CMK (cell line): ENCODE measurements at regions not wholly inside any gene's neighbourhood (a gene's known extent, or its start where the extent isn't known, plus 50 kb on each side); places are given as distances from the start of the nearest gene placed in this dataset.

ENCODE experiments used
- DNase-seq: peaks from one replicate; pipeline ENCODE4 v3.0.0-alpha.2; 2010; ENCODE audit warnings: low read depth

DNA sequence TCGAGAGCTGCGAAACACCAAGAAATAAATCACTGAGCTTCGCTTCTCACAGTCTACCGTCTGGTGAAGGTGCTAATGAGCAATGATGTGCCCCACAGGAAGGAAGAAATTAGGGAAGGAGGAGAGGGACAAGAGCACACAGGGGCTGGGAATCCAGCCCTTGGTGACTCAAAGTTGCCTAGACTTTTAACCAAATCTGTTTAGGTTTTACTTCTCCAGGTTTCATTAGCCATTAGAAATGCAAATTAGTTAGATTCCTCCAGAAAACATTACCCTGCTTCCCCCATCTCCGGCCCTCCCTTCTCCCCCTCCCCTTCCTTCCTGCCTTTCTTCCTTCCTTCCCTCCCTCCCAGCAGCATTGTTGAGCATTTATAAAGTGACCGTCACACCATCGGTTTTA, 59.3 kb upstream of the UBE2E1 start:
- DNase-seq, result no peak

DNA sequence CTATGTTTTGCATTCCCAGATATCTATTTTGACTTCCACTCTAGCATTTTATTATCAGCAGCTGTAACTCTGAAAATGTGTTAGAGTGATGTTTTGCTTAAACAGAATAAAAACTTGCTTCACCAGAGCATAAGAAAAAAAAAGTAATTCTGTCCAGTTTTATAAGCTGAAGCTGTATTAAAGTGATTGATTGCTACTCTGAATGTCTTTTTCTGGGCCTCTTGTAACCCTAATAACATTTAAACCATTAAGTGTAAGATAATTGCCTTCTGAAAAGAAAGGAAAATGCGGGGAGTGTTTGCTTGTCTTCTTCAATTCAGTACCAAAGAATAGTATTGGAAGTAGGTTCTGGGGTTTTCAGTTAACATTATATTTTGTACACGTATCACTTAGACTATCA, 57.9 kb upstream of the UBE2E1 start:
- no peak for DNase-seq

DNA sequence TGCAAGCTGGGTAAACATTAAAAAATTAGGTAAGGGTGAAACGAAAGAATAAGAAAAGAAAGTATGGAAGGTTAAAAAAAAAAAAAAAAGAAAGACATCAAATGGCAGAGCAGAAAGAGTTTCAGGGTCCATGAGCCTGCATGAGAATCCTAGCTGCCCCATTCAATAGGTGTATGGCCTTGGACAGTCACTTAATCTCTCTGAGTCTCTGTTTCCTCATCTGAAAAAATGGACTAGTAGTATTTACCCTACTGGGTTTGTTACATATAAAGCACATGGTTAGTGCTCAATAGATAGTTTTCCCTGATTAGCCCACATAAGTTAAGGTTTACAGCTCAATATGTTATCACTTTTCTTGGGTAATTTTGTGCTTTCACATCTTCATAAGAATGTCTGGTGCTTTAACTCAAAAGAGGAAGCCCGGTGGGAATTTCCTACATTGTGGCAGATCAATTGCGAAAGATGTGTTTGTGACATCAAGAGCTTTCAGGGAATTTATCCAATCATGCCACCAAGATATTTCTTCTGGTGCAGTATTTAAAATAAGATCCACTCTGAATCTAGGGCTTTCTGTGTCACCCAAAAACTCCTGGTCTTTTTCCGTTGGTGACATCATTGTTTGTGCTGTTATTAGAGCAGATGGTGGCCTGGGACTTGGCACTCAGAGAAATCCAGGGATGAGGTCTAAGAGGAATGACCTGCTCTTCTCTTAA, 57.2 kb upstream of the UBE2E1 start:
- no peak for DNase-seq

DNA sequence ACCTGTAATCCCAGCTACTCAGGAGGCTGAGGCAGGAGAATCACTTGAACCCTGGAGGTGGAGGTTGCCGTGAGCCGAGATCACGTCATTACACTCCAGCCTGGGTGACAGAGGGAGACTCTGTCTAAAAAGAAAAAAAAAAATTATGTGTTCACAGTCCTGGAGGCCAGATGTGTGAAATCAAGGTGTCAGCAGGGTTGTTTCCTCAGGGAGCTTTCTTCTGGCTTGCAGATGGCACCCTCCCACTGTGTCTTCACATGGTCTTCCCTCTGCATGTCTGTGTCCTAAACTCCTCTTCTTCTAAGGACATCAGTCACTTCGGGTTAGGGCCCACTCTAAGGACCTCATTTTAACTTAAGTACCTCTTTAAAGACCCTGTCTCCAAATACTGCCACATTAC, 56.1 kb upstream of the UBE2E1 start:
- DNase-seq, result no peak

DNA sequence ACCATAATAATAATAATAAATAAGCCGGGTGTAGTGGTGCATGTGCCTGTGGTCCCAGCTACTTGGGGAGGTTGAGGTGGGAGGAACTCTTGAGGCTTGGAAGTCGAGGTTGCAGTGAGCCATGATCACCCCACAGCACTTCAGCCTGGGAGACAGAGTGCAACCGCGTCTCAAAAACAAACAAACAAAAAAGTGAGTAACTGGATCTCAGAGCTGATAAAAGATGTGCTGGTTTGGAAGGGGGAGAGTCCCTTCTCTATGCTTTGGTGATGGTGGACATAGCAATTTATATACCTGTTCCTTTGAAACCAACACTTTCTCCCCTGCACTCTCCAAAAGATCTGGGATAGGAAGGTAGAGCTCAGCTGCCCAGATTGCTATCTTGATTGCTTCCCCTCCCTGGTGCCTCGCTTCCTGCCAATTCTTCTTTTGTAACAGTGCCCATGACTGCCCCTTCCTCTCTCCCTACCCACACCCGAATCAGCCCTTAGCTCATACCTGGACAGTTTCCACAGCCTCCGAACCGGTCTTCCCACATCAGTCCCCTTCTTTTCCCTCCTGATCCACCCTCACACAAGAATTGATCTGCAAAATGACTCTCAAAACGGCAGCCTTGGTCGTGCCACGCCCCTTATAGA, 55.1 kb upstream of the UBE2E1 start:
- no peak for DNase-seq

DNA sequence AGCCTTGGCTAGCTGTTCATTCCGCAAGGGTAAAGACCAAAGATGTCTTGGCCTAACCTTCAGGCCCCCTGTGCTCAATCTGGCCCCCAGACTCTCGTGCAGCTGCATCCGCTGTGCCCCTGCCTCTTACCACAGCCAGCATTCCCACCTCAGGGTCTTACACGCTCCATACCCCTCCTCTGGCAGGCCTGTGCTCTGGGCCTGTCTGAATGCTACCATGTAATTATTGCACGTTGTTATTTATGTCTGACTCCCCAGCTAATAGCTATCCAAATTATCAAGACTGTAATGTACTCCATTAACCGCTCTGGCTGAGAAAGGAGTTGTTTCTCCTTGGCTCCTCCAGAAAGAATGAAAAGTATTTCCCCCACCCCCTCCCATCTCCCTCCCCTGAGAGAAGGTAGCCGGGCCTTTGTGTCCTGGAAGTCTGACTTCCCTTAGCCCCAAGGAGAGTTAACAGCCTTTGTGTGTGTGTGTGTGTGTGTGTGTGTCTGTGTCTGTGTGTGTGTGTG, 54.5 kb upstream of the UBE2E1 start:
- no peak for DNase-seq

DNA sequence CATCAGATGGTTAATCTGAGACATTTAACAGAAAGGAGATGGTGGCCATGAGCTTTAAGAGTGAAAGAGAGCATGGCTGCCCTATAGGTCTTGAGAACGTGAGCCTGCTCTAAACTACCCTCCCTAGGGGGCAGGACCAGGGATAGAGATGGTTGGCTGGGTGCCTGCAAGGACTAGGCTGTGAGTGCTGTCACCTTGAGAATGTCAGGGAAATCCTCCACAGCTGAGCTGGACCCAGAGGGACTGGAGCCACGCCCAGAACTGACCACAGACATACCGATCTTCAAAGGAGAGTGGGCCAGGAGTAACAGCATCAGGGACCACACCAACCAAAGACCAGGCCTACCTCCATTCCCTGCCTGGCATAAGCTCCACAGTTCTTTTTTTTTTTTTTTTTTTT, 53.6 kb upstream of the UBE2E1 start:
- DNase-seq, result no peak

DNA sequence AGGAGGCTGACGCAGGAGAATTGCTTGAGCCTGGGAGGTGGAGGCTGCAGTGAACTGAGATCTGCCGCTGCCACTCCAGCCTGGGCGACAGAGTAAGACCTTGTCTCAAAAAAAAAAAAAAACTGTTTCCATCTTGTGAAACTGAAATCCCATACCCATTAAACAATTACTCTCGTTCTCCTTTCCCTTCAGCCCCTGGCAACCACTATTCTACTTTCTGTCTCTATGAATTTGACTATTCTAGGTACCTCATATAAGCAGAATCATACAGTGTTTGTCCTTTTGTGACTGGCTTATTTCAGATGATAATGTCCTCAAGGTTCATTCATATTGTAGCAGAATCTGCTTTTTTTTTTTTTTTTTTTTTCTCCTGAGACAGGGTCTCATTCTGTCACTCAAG, 51.5 kb upstream of the UBE2E1 start:
- DNase-seq, result no peak
